HCT116 (cell line): ENCODE measurements at regions not wholly inside any gene's neighbourhood (a gene's known extent, or its start where the extent isn't known, plus 50 kb on each side); places are given as distances from the start of the nearest gene placed in this dataset.

Experiments
- ATAC-seq: fragments of 200-7000 bp; cut with Tn5 transposase; 2 replicates; pipeline ENCODE4 v1.9.1; 2020; ENCODE audit warnings: mild to moderate bottlenecking, moderate library complexity
- BruUV-seq: library from RNA; stranded (reverse); fragments of 400-500 nt; replicated peaks from 2 replicates; lab custom pipeline; 2021; lab: Mats Ljungman, UMichigan
- CTCF ChIA-PET: fragments of 300-600 bp; sonication (Branson Sonifier 250); formaldehyde crosslinking; loops from one replicate; lab custom pipeline; 2021; ENCODE audit warnings: antibody characterized with exemption; lab: Charles Lee
- POLR2A ChIA-PET: fragments of 300-600, 350-600 bp; sonication (Branson Sonifier 250); formaldehyde crosslinking; loops from one replicate; lab custom pipeline; 2021; ENCODE audit warnings: antibody characterized with exemption; lab: Charles Lee
- RAD21 ChIA-PET, 2 experiments: fragments of 300-600 bp; sonication (Branson Sonifier 250); formaldehyde crosslinking; loops; one replicate each; lab custom pipeline; 2023; ENCODE audit warnings: low total read pairs in 2 of 2; ENCODE audit not compliant: uncharacterized antibody in 2 of 2, unreplicated experiment in 2 of 2, low non-redundant PET in 1 of 2; lab: Charles Lee
- DNase-seq: peaks from one replicate; pipeline ENCODE4 v3.0.0-alpha.2; 2010; ENCODE audit warnings: low read depth, low spot score
- H2AFZ ChIP-seq: fragments of 200-600 bp; shearing (Covaris generic), sonication (generic); 2 replicates; pipeline ENCODE4 v1.6.1; 2017; ENCODE audit warnings: low read depth, mixed run types, mixed read lengths, antibody characterized with exemption, low read length; ENCODE audit not compliant: poor library complexity, severe bottlenecking
- H3K27ac ChIP-seq: 2 replicates; pipeline ENCODE4 v1.5.1; 2012; ENCODE audit warnings: low read depth, low read length
- H3K27me3 ChIP-seq: fragments of 200-600 bp; sonication (generic); 2 replicates; pipeline ENCODE4 v1.6.1; 2016; ENCODE audit warnings: mixed run types, low read length, mixed read lengths; ENCODE audit not compliant: insufficient read depth
- H3K36me3 ChIP-seq, 2 experiments: fragments of 200-500 bp in 1 of 2; fragments of 200-600 bp in 1 of 2; sonication (Bioruptor generic) in 1 of 2; sonication (generic) in 1 of 2; 2 replicates each; pipeline versions ENCODE4 v1.5.1 to v1.6.1; 2014 to 2016; ENCODE audit warnings: low read length in 2 of 2, inconsistent platforms in 1 of 2, mixed read lengths in 1 of 2, mixed run types in 1 of 2; ENCODE audit not compliant: insufficient read depth in 2 of 2, control insufficient read depth in 1 of 2
- H3K4me1 ChIP-seq, 2 experiments: fragments of 200-600 bp in 1 of 2; sonication (generic) in 1 of 2; 2 replicates each; pipeline versions ENCODE4 v1.5.1 to v1.6.1; 2012 to 2017; ENCODE audit warnings: low read length in 2 of 2, inconsistent platforms in 1 of 2, mild to moderate bottlenecking in 1 of 2, mixed read lengths in 1 of 2, mixed run types in 1 of 2, moderate library complexity in 1 of 2; ENCODE audit not compliant: insufficient read depth in 2 of 2, control insufficient read depth in 1 of 2
- H3K4me2 ChIP-seq: fragments of 200-600 bp; sonication (generic); 2 replicates; pipeline ENCODE4 v1.6.1; 2017; ENCODE audit warnings: mixed run types, low read length, mixed read lengths
- H3K4me3 ChIP-seq, 2 experiments: fragments of 200-600 bp in 1 of 2; sonication (generic) in 1 of 2; replicated peaks in 1 of 2; 2 replicates each; pipeline ENCODE4 v1.5.1; 2011 to 2016; ENCODE audit warnings: low read length in 2 of 2, control low read depth in 1 of 2, low read depth in 1 of 2, mild to moderate bottlenecking in 1 of 2, mixed read lengths in 1 of 2, mixed run types in 1 of 2
- H3K79me2 ChIP-seq: fragments of 200-600 bp; sonication (generic); 2 replicates; pipeline ENCODE4 v1.6.1; 2017; ENCODE audit warnings: mild to moderate bottlenecking, mixed run types, low read length, moderate library complexity, mixed read lengths; ENCODE audit not compliant: insufficient read depth
- H3K9ac ChIP-seq: fragments of 200-600 bp; sonication (generic); 2 replicates; pipeline ENCODE4 v1.6.1; 2016; ENCODE audit warnings: low read length, mixed read lengths
- H3K9me2 ChIP-seq: fragments of 200-600 bp; sonication (generic), shearing (Covaris generic); 2 replicates; pipeline ENCODE4 v1.6.1; 2017; ENCODE audit warnings: mixed run types, mild to moderate bottlenecking, moderate library complexity; ENCODE audit not compliant: insufficient read depth
- H3K9me3 ChIP-seq, 2 experiments: fragments of 200-500 bp in 1 of 2; fragments of 200-600 bp in 1 of 2; sonication (Bioruptor generic) in 1 of 2; sonication (generic) in 1 of 2; 2 replicates each; pipeline ENCODE4 v1.6.1; 2014 to 2017; ENCODE audit warnings: low read length in 2 of 2, mixed read lengths in 2 of 2, inconsistent platforms in 1 of 2, low read depth in 1 of 2, mild to moderate bottlenecking in 1 of 2, mixed run types in 1 of 2, moderate library complexity in 1 of 2; ENCODE audit not compliant: control insufficient read depth in 1 of 2, insufficient read depth in 1 of 2
- H4K20me1 ChIP-seq: fragments of 200-600 bp; sonication (generic), shearing (Covaris generic); 2 replicates; pipeline ENCODE4 v1.6.1; 2017; ENCODE audit warnings: mixed run types, mild to moderate bottlenecking, moderate library complexity; ENCODE audit not compliant: insufficient read depth
- CBX3 ChIP-seq: IDR thresholded peaks from 2 replicates; pipeline ENCODE4 v1.6.1; 2012; ENCODE audit warnings: low read depth
- CEBPB ChIP-seq: IDR thresholded peaks from 2 replicates; pipeline ENCODE4 v1.6.1; 2012; ENCODE audit warnings: low read depth
- EZH2 ChIP-seq: fragments of 200-600 bp; sonication (generic); IDR thresholded peaks from 2 replicates; pipeline ENCODE4 v1.6.1; 2017; ENCODE audit warnings: antibody characterized with exemption, mixed run types
- EZH2phosphoT487 ChIP-seq: fragments of 200-600 bp; IDR thresholded peaks from 2 replicates; pipeline ENCODE4 v1.6.1; 2018; ENCODE audit warnings: antibody characterized with exemption, borderline replicate concordance
- FOSL1 ChIP-seq: IDR thresholded peaks from 2 replicates; pipeline ENCODE4 v1.6.1; 2012; ENCODE audit warnings: low read depth
- JUND ChIP-seq: IDR thresholded peaks from 2 replicates; pipeline ENCODE4 v1.6.1; 2012
- RAD21 ChIP-seq: IDR thresholded peaks from 2 replicates; pipeline ENCODE4 v1.6.1; 2012; ENCODE audit warnings: low read depth, mild to moderate bottlenecking
- ZFX ChIP-seq: fragments of 450-650 bp; IDR thresholded peaks from 2 replicates; pipeline ENCODE4 v1.6.1; 2017
- ZNF274 ChIP-seq: fragments of 200-500 bp; sonication (Bioruptor generic); IDR thresholded peaks from 2 replicates; pipeline ENCODE4 v1.6.1; 2014; ENCODE audit warnings: mild to moderate bottlenecking, low read depth, low read length, inconsistent platforms
- intact Hi-C: fragments of 100-400 bp; cut with micrococcal nuclease; formaldehyde crosslinking; loops from 2 replicates; pipeline ENCODE4 v1.10.0; 2022
- TF ChIP-seq, protein P1 (sequence below): IDR thresholded peaks from 2 replicates; pipeline ENCODE4 v1.6.1; 2012; ENCODE audit warnings: low read depth
- TF ChIP-seq, protein P2 (sequence below): IDR thresholded peaks from 2 replicates; pipeline ENCODE4 v1.6.1; 2012
- TF ChIP-seq, protein P3 (sequence below): IDR thresholded peaks from 2 replicates; pipeline ENCODE4 v1.6.1; 2011; ENCODE audit warnings: mild to moderate bottlenecking, low read length, moderate library complexity; ENCODE audit not compliant: insufficient replicate concordance; ENCODE audit errors: extremely low read depth
- TF ChIP-seq, protein P4 (sequence below): IDR thresholded peaks from 2 replicates; pipeline ENCODE4 v1.6.1; 2012

DNA sequence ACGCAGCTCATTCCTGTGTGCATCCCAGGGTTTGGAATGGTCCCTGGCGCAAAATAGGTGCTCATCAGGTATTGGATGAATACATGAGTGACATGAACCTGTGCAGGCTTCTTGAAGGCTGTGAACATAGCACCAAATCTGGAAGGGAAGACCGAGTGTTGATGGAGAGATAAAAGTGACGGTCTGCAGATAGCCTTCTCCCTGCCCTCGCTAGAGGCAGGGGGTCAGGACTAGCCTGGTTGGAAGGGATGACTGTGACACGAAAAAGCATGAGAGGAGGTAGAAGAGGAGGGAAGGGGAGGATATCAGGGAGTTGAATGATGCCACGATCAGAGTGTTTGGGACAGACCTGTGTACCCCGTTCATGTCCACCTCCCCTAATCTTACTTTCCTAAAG lies 267.1 kb downstream of the XXYLT1 start:
- peaks cover 0 to 9% of the 10 kb centered on the region in 2 experiments; a peak in 1 of 4 replicates for H3K4me1 ChIP-seq

More for the DNA sequence above, 267.1 kb downstream of the XXYLT1 start:
- H3K9me3 ChIP-seq = no peaks in the 10 kb centered on the region
- no peaks in the 10 kb centered on the region for H4K20me1 ChIP-seq
- no peak overlapping the region for H3K4me2 ChIP-seq
- H3K4me3 ChIP-seq = no peak overlapping the region
- TF ChIP-seq EZH2 (no peak), CEBPB (no peak), FOSL1 (no peak), EZH2phosphoT487 (no peak), RAD21 (no peak), ZFX (no peak), ZNF274 (no peak), CBX3 (no peak), JUND (no peak)
- TF ChIP-seq, protein P1, sequence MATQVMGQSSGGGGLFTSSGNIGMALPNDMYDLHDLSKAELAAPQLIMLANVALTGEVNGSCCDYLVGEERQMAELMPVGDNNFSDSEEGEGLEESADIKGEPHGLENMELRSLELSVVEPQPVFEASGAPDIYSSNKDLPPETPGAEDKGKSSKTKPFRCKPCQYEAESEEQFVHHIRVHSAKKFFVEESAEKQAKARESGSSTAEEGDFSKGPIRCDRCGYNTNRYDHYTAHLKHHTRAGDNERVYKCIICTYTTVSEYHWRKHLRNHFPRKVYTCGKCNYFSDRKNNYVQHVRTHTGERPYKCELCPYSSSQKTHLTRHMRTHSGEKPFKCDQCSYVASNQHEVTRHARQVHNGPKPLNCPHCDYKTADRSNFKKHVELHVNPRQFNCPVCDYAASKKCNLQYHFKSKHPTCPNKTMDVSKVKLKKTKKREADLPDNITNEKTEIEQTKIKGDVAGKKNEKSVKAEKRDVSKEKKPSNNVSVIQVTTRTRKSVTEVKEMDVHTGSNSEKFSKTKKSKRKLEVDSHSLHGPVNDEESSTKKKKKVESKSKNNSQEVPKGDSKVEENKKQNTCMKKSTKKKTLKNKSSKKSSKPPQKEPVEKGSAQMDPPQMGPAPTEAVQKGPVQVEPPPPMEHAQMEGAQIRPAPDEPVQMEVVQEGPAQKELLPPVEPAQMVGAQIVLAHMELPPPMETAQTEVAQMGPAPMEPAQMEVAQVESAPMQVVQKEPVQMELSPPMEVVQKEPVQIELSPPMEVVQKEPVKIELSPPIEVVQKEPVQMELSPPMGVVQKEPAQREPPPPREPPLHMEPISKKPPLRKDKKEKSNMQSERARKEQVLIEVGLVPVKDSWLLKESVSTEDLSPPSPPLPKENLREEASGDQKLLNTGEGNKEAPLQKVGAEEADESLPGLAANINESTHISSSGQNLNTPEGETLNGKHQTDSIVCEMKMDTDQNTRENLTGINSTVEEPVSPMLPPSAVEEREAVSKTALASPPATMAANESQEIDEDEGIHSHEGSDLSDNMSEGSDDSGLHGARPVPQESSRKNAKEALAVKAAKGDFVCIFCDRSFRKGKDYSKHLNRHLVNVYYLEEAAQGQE = no peak
- TF ChIP-seq, protein P2, sequence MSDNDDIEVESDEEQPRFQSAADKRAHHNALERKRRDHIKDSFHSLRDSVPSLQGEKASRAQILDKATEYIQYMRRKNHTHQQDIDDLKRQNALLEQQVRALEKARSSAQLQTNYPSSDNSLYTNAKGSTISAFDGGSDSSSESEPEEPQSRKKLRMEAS = no peak
- TF ChIP-seq, protein P3, sequence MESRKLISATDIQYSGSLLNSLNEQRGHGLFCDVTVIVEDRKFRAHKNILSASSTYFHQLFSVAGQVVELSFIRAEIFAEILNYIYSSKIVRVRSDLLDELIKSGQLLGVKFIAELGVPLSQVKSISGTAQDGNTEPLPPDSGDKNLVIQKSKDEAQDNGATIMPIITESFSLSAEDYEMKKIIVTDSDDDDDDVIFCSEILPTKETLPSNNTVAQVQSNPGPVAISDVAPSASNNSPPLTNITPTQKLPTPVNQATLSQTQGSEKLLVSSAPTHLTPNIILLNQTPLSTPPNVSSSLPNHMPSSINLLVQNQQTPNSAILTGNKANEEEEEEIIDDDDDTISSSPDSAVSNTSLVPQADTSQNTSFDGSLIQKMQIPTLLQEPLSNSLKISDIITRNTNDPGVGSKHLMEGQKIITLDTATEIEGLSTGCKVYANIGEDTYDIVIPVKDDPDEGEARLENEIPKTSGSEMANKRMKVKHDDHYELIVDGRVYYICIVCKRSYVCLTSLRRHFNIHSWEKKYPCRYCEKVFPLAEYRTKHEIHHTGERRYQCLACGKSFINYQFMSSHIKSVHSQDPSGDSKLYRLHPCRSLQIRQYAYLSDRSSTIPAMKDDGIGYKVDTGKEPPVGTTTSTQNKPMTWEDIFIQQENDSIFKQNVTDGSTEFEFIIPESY = no peak
- TF ChIP-seq, protein P4, sequence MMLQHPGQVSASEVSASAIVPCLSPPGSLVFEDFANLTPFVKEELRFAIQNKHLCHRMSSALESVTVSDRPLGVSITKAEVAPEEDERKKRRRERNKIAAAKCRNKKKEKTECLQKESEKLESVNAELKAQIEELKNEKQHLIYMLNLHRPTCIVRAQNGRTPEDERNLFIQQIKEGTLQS = no peak
- H3K79me2 ChIP-seq = no peaks in the 10 kb centered on the region
- H3K9ac ChIP-seq = no peak overlapping the region
- BruUV-seq = no TSS peak
- H3K9me2 ChIP-seq = no peaks in the 10 kb centered on the region
- intact Hi-C loops = loop anchor here (2.0 kb wide), 1 partner anchor 255 kb away; no protein-coding TSS in a partner anchor
- RAD21 ChIA-PET = no interaction called here
- peaks cover 41% of the 10 kb centered on the region for H3K27me3 ChIP-seq
- no peak overlapping the region for H3K27ac ChIP-seq
- CTCF ChIA-PET = no interaction called here
- H2AFZ ChIP-seq = no peak overlapping the region
- POLR2A ChIA-PET = no interaction called here
- H3K36me3 ChIP-seq = no peaks in the 10 kb centered on the region
- ATAC-seq (no peak), DNase-seq (no peak)
